ENCODE measurements at regions not wholly inside any gene's neighbourhood (a gene's known extent, or its start where the extent isn't known, plus 50 kb on each side); places are given as distances from the start of the nearest gene placed in this dataset.

DNA sequence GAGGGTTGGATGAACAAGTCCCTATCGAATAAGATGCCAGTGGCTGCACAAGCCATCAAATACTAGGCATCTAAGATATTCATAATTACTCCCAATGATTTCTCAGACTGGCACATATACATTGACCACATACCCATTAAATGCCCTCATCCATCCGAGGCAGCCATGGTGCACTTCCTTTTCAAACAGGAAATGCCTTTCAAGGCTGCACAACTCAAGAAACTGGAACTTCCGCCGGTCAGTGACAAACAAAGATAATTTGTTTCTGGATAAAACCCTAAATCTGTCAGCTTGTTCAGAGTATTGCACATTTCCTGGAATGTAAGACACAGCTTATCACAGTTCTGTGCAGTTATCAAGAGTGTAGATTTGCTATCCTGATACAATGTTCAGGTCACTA lies 203.7 kb downstream of the RMST start:
- TF ChIP-seq, protein P1, sequence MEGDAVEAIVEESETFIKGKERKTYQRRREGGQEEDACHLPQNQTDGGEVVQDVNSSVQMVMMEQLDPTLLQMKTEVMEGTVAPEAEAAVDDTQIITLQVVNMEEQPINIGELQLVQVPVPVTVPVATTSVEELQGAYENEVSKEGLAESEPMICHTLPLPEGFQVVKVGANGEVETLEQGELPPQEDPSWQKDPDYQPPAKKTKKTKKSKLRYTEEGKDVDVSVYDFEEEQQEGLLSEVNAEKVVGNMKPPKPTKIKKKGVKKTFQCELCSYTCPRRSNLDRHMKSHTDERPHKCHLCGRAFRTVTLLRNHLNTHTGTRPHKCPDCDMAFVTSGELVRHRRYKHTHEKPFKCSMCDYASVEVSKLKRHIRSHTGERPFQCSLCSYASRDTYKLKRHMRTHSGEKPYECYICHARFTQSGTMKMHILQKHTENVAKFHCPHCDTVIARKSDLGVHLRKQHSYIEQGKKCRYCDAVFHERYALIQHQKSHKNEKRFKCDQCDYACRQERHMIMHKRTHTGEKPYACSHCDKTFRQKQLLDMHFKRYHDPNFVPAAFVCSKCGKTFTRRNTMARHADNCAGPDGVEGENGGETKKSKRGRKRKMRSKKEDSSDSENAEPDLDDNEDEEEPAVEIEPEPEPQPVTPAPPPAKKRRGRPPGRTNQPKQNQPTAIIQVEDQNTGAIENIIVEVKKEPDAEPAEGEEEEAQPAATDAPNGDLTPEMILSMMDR (IDR thresholded peaks at IDR 0.05), result no peak
- no peak for TF ChIP-seq POLR2A (IDR thresholded peaks at IDR 0.05)
- Histone ChIP-seq H3K27ac (no peak overlapping the region), H3K27me3 (no peaks in the 10 kb centered on the region), H3K4me1 (no peaks in the 10 kb centered on the region), H3K4me3 (replicated peaks in 1 of 3) (no peak overlapping the region), H3K9me3 (no peaks in the 10 kb centered on the region), H3K36me3 (no peaks in the 10 kb centered on the region)
- no peak for DNase-seq
- intact Hi-C loops (cut with DNase I), result no loop called here
- WGBS, 2 donors, result 53 to 57% methylated on average over 4 of the region's 4 CpGs

DNA sequence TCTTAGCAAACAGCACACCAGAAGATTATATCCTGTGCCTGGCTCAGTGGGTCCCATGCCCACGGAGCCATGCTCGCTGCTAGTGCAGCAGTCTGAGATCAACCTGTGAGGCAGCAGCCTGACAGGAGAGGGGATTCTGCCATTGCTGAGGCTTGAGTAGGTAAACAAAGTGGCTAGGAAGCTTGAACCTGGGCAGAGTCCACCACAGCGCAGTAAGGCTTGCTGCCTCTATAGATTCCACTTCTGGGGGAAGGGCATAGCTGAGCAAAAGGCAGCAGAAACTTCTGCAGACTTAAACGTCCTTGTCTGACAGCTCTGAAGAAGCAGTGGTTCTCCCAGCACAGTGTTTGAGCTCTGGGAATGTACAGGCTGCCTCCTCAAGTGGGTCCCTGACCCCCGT lies 210.3 kb downstream of the RMST start:
- Histone ChIP-seq H3K4me1 (no peaks in the 10 kb centered on the region), H3K27ac (no peak overlapping the region), H3K36me3 (no peaks in the 10 kb centered on the region), H3K9me3 (no peaks in the 10 kb centered on the region), H3K4me3 (replicated peaks in 1 of 3) (no peak overlapping the region), H3K27me3 (no peaks in the 10 kb centered on the region)
- intact Hi-C loops (cut with DNase I), result no loop called here
- TF ChIP-seq, protein P1 (IDR thresholded peaks at IDR 0.05), result no peak
- TF ChIP-seq POLR2A (IDR thresholded peaks at IDR 0.05), result no peak
- no peak for DNase-seq
- WGBS, 2 donors, result 61 to 79% methylated on average over 3 to 4 of the region's 5 CpGs

DNA sequence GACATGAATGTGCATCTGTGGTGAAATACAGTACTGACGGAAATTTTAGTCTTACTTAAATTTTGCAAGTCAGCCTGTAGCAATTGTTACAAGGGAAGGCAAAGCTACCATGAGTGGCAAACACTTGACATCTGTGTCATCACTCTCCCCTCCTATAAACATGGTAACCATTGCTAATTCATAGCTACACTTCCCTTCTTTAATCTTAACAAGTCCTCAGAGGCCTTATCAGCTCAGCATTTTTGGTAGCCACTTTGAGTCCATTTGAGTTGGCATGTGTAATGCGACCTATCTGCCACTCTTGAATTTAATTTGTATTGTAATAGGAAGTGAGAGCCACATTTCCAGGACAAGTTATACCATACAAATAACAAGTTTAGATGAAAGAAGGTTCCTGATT lies 218.1 kb downstream of the RMST start:
- no peak for DNase-seq
- Histone ChIP-seq H3K27me3 (no peaks in the 10 kb centered on the region), H3K4me1 (peaks cover 4% of the 10 kb centered on the region in 2 donors), H3K9me3 (no peaks in the 10 kb centered on the region), H3K4me3 (replicated peaks in 1 of 3) (no peak overlapping the region), H3K27ac (no peak overlapping the region), H3K36me3 (no peaks in the 10 kb centered on the region)
- 43 to 69% methylated on average over 2 of the region's 2 CpGs for WGBS, 2 donors
- intact Hi-C loops (cut with DNase I), result no loop called here
- no peak for TF ChIP-seq POLR2A (IDR thresholded peaks at IDR 0.05)
- TF ChIP-seq, protein P1 (IDR thresholded peaks at IDR 0.05), result no peak

DNA sequence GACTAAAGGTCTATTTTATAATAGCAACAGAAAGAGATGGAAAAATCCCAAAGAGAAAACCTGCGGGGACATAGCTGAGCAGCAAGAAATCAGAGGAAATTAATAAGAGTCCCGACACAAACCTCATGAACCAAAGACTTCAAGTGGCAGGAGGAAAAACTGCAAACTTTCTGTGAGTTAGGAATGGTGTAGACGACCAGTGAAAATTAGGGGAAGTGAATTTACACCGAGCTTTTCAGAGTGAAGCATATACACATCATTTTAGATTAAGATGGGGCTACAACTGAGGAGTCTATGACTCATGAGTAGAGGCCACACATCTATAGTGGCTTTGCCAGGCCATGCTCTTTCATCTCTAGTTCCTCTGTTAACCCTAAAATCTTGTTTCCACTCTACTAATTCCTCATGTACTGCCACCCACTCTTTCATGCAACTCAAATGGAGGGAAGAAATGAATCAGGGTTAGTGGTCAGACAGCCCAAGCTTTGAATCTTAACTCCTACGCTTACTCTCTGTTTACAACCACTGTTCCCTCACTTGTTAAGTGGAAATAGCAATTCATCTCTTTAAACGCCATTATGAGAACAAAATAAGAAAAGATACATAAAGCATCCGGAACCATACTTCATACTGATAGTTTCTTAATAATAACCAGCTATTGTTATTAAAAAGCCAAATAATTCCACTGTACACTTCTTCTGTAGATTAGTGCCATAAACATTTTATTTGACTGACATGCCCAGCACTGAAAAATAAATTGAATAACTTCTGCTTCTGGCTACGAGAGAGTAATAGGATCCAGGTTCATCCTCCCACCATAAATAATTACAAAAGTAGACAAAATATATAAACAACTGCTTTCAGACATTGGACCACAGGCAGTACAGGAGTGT lies 219.3 kb downstream of the RMST start:
- intact Hi-C loops (cut with DNase I), result no loop called here
- WGBS, 2 donors, result 79 to 90% methylated on average over 8 of the region's 8 CpGs

DNA sequence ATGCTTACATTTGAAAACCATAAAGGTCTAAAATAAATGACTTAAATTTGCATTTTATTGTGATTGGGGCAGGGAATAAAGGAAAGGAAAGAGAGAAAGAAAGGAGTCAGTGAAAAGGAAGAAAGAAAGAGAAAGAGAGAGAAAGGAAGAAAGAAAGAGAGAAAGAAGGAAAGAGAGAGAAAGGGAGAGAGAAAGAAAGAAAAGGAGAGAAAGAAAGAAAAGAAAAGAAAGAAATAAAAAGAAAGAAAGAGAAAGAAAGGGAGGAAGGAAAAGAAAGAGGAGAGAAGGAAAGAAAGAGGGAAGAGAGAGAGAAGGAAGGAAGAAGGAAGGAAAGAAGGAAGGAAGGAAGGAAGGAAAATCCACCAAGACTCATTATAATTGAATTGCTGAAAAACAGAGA lies 222.8 kb downstream of the RMST start:
- no peaks in the 10 kb centered on the region for H3K27me3 ChIP-seq
- H3K9me3 ChIP-seq, result no peaks in the 10 kb centered on the region
- no peak overlapping the region for H3K27ac ChIP-seq
- H3K4me1 ChIP-seq, result peaks cover 4% of the 10 kb centered on the region in 2 donors
- DNase-seq, result no peak
- no peak overlapping the region for H3K4me3 ChIP-seq (replicated peaks in 1 of 3)
- no peaks in the 10 kb centered on the region for H3K36me3 ChIP-seq
- intact Hi-C loops (cut with DNase I), result no loop called here
- TF ChIP-seq POLR2A (IDR thresholded peaks at IDR 0.05), result no peak
- TF ChIP-seq, protein P1 (IDR thresholded peaks at IDR 0.05), result no peak

More for the DNA sequence above, 219.3 kb downstream of the RMST start:
- no peaks in the 10 kb centered on the region for H3K27me3 ChIP-seq
- no peaks in the 10 kb centered on the region for H3K36me3 ChIP-seq
- H3K4me1 ChIP-seq, result peaks cover 4% of the 10 kb centered on the region in 2 donors
- TF ChIP-seq POLR2A (IDR thresholded peaks at IDR 0.05), result no peak
- TF ChIP-seq, protein P1 (IDR thresholded peaks at IDR 0.05), result no peak
- no peak for DNase-seq
- H3K27ac ChIP-seq, result no peak overlapping the region
- H3K4me3 ChIP-seq (replicated peaks in 1 of 3), result no peak overlapping the region
- no peaks in the 10 kb centered on the region for H3K9me3 ChIP-seq

Measured in thyroid gland (tissue), 4 donors.